ENCODE measurements at regions not wholly inside any gene's neighbourhood (a gene's known extent, or its start where the extent isn't known, plus 50 kb on each side); places are given as distances from the start of the nearest gene placed in this dataset.

GRCh38 chr3:41030220-41030619 lies 169.1 kb upstream of the CTNNB1 start:
- TF ChIP-seq EZH2 (IDR thresholded peaks at IDR 0.05; ENCODE audit: insufficient read depth, poor library complexity, severe bottlenecking), result no peak
- no peak for TF ChIP-seq EZH2phosphoT487 (IDR thresholded peaks at IDR 0.05; ENCODE audit: insufficient read depth, low read depth)
